ENCODE measurements at regions not wholly inside any gene's neighbourhood (a gene's known extent, or its start where the extent isn't known, plus 50 kb on each side); places are given as distances from the start of the nearest gene placed in this dataset.
A peak's percentile ranks its signal among the peaks of the same experiment; 100 is the strongest.

GRCh38 chr6:79864421-79864820, 82.9 kb downstream of the ELOVL4 start:
- DNase-seq: no peak

GRCh38 chr6:79864001-79864400, 83.4 kb downstream of the ELOVL4 start:
- DNase-seq: no peak

GRCh38 chr6:79863566-79863965, 83.8 kb downstream of the ELOVL4 start:
- no peak for DNase-seq

GRCh38 chr6:79862711-79863110, 84.6 kb downstream of the ELOVL4 start:
- no peak for DNase-seq

- DNase-seq: no peak
Observed at GRCh38 chr6:79862126-79862525, 85.2 kb downstream of the ELOVL4 start.

- DNase-seq: no peak
Observed at GRCh38 chr6:79861023-79861422, 86.3 kb downstream of the ELOVL4 start.

GRCh38 chr6:79847426-79847825, 99.9 kb downstream of the ELOVL4 start:
- DNase-seq: no peak

GRCh38 chr6:79842376-79843040, 104.8 kb downstream of the ELOVL4 start:
- no peak for DNase-seq

- no peak for DNase-seq
Observed at GRCh38 chr6:79841577-79842375, 105.6 kb downstream of the ELOVL4 start.

- no peak for DNase-seq
Observed at GRCh38 chr6:79838851-79839250, 108.5 kb downstream of the ELOVL4 start.

- DNase-seq: no peak
Observed at GRCh38 chr6:79833964-79834284, 113.4 kb downstream of the ELOVL4 start.

- no peak for DNase-seq
Observed at GRCh38 chr6:79833264-79833963, 113.9 kb downstream of the ELOVL4 start.

- DNase-seq: no peak
Observed at GRCh38 chr6:79832723-79833122, 114.6 kb downstream of the ELOVL4 start.

GRCh38 chr6:79824202-79824601, 123.2 kb downstream of the ELOVL4 start:
- DNase-seq: no peak

GRCh38 chr6:79821859-79822258, 125.5 kb downstream of the ELOVL4 start:
- DNase-seq: no peak

- DNase-seq: no peak
Observed at GRCh38 chr6:79818471-79818870, 128.9 kb downstream of the ELOVL4 start.

GRCh38 chr6:79814940-79815339, 132.4 kb downstream of the ELOVL4 start:
- DNase-seq: no peak

GRCh38 chr6:79813854-79814709, 133.3 kb downstream of the ELOVL4 start:
- peak; percentile 10 for DNase-seq

GRCh38 chr6:79813143-79813850, 134.1 kb downstream of the ELOVL4 start:
- DNase-seq: no peak

GRCh38 chr6:79812195-79812594, 135.2 kb downstream of the ELOVL4 start:
- DNase-seq: no peak

- no peak for DNase-seq
Observed at GRCh38 chr6:79810871-79811270, 136.5 kb downstream of the ELOVL4 start.

- no peak for DNase-seq
Observed at GRCh38 chr6:79810185-79810705, 137.1 kb downstream of the ELOVL4 start.
